Neural cell (in vitro differentiated cells): ENCODE measurements at regions not wholly inside any gene's neighbourhood (a gene's known extent, or its start where the extent isn't known, plus 50 kb on each side); places are given as distances from the start of the nearest gene placed in this dataset.

Experiments
- H2AFZ ChIP-seq: fragments of 200-600, 300-800 bp; sonication (generic), shearing (Covaris generic); 2 replicates; pipeline ENCODE4 v1.6.0; 2014; ENCODE audit warnings: low read depth, mild to moderate bottlenecking, antibody characterized with exemption, low read length, moderate library complexity
- H3F3A ChIP-seq: fragments of 200-600 bp; shearing (Covaris generic); 2 replicates; pipeline ENCODE4 v1.6.1; 2016; ENCODE audit warnings: mild to moderate bottlenecking, moderate library complexity, mixed read lengths, antibody characterized with exemption, low read length; ENCODE audit not compliant: insufficient read depth, poor library complexity, severe bottlenecking
- H3K27ac ChIP-seq: fragments of 200-600, 300-800 bp; sonication (generic), shearing (Covaris generic); 2 replicates; pipeline ENCODE4 v1.5.1; 2014; ENCODE audit warnings: mild to moderate bottlenecking, low read length, moderate library complexity
- H3K27me3 ChIP-seq: fragments of 300-800, 200-600 bp; sonication (generic), shearing (Covaris generic); 2 replicates; pipeline ENCODE4 v1.6.0; 2014; ENCODE audit warnings: mild to moderate bottlenecking, low read depth, low read length, moderate library complexity; ENCODE audit not compliant: insufficient read depth
- H3K36me3 ChIP-seq: fragments of 300-800, 200-600 bp; sonication (generic), shearing (Covaris generic); 2 replicates; pipeline ENCODE4 v1.5.1; 2014; ENCODE audit warnings: mild to moderate bottlenecking, antibody characterized with exemption, low read length, moderate library complexity; ENCODE audit not compliant: insufficient read depth
- H3K4me2 ChIP-seq: fragments of 300-800, 200-600 bp; sonication (generic), shearing (Covaris generic); 2 replicates; pipeline ENCODE4 v1.6.0; 2014; ENCODE audit warnings: mild to moderate bottlenecking, low read length
- H3K4me3 ChIP-seq: fragments of 300-800, 200-600 bp; sonication (generic), shearing (Covaris generic); 2 replicates; pipeline ENCODE4 v1.5.1; 2014; ENCODE audit warnings: mild to moderate bottlenecking, low read length, moderate library complexity
- H3K79me2 ChIP-seq: fragments of 200-600 bp; shearing (Covaris generic); replicated peaks from 2 replicates; pipeline ENCODE4 v1.6.0; 2014; ENCODE audit warnings: mild to moderate bottlenecking, low read length, moderate library complexity; ENCODE audit not compliant: insufficient read depth
- H3K9ac ChIP-seq: fragments of 300-800, 200-600 bp; sonication (generic), shearing (Covaris generic); 2 replicates; pipeline ENCODE4 v1.6.1; 2016; ENCODE audit warnings: mild to moderate bottlenecking, low read length, mixed read lengths
- H3K9me2 ChIP-seq: fragments of 200-600 bp; shearing (Covaris generic); 2 replicates; pipeline ENCODE4 v1.6.1; 2016; ENCODE audit warnings: mild to moderate bottlenecking, low read length, mixed read lengths; ENCODE audit not compliant: insufficient read depth
- H3K9me3 ChIP-seq: fragments of 200-600, 300-800 bp; sonication (generic), shearing (Covaris generic); 2 replicates; pipeline ENCODE4 v1.6.1; 2016; ENCODE audit warnings: mild to moderate bottlenecking, mixed run types, low read length, moderate library complexity, mixed read lengths
- H4K20me1 ChIP-seq: fragments of 200-600 bp; shearing (Covaris generic); 2 replicates; pipeline ENCODE4 v1.6.1; 2016; ENCODE audit warnings: mild to moderate bottlenecking, mixed run types; ENCODE audit not compliant: insufficient read depth
- CTCF ChIP-seq: fragments of 450-650 bp; IDR thresholded peaks from 2 replicates; pipeline ENCODE4 v1.5.1; 2014; ENCODE audit warnings: antibody characterized with exemption, mild to moderate bottlenecking, moderate library complexity; ENCODE audit not compliant: poor library complexity, severe bottlenecking
- EP300 ChIP-seq: fragments of 450-650 bp; conservative IDR thresholded peaks from 2 replicates; pipeline ENCODE4 v1.6.1; 2014; ENCODE audit warnings: antibody characterized with exemption, mild to moderate bottlenecking, moderate library complexity; ENCODE audit not compliant: poor library complexity, severe bottlenecking
- EZH2 ChIP-seq: fragments of 200-600, 300-800 bp; shearing (Covaris generic), sonication (generic); IDR thresholded peaks from 2 replicates; pipeline ENCODE4 v1.6.1; 2014; ENCODE audit warnings: antibody characterized with exemption, low read length, borderline replicate concordance, mild to moderate bottlenecking; ENCODE audit not compliant: insufficient read depth, poor library complexity, severe bottlenecking
- MXI1 ChIP-seq: fragments of 450-650 bp; conservative IDR thresholded peaks from 2 replicates; pipeline ENCODE4 v1.6.1; 2014; ENCODE audit warnings: antibody characterized with exemption, mild to moderate bottlenecking; ENCODE audit not compliant: poor library complexity, severe bottlenecking
- POLR2AphosphoS5 ChIP-seq: IDR thresholded peaks from 2 replicates; pipeline ENCODE4 v1.6.1; 2012
- RAD21 ChIP-seq: fragments of 450-650 bp; conservative IDR thresholded peaks from 2 replicates; pipeline ENCODE4 v1.6.1; 2014; ENCODE audit warnings: antibody characterized with exemption, mild to moderate bottlenecking, moderate library complexity
- REST ChIP-seq: IDR thresholded peaks from 2 replicates; pipeline ENCODE4 v1.6.1; 2012; ENCODE audit warnings: borderline replicate concordance
- SMC3 ChIP-seq: fragments of 450-650 bp; conservative IDR thresholded peaks from 2 replicates; pipeline ENCODE4 v1.6.1; 2014; ENCODE audit warnings: antibody characterized with exemption, mild to moderate bottlenecking, moderate library complexity; ENCODE audit not compliant: poor library complexity
- TAF1 ChIP-seq: IDR thresholded peaks from 2 replicates; pipeline ENCODE4 v1.6.1; 2012; ENCODE audit warnings: low read depth

GRCh38 chr17:71023249-71024030, 854.1 kb downstream of the KCNJ2 start:
- TF ChIP-seq MXI1 (no peak), REST (no peak), TAF1 (no peak), CTCF (peak; percentile 13), RAD21 (peak; percentile 28), POLR2AphosphoS5 (peak; percentile 58), EP300 (peak; percentile 78)
- peak overlapping the region; percentile 29 for H3K4me3 ChIP-seq
- peak overlapping the region; percentile 57 for H3K27ac ChIP-seq
- no peaks in the 10 kb centered on the region for H3K27me3 ChIP-seq
- H3K36me3 ChIP-seq = no peaks in the 10 kb centered on the region
- H4K20me1 ChIP-seq = no peaks in the 10 kb centered on the region
- no peaks in the 10 kb centered on the region for H3K9me3 ChIP-seq
- no peaks in the 10 kb centered on the region for H3F3A ChIP-seq
- H2AFZ ChIP-seq = no peak overlapping the region
- H3K4me2 ChIP-seq = peak overlapping the region; percentile 0
- no peak overlapping the region for H3K9ac ChIP-seq
- no peaks in the 10 kb centered on the region for H3K79me2 ChIP-seq
- H3K9me2 ChIP-seq = no peaks in the 10 kb centered on the region

- H3K9me3 ChIP-seq = no peaks in the 10 kb centered on the region
- H2AFZ ChIP-seq = no peak overlapping the region
- H3K36me3 ChIP-seq = no peaks in the 10 kb centered on the region
- no peaks in the 10 kb centered on the region for H3K27me3 ChIP-seq
- peak overlapping the region; percentile 29 for H3K4me3 ChIP-seq
- no peaks in the 10 kb centered on the region for H3K79me2 ChIP-seq
- H4K20me1 ChIP-seq = no peaks in the 10 kb centered on the region
- H3F3A ChIP-seq = no peaks in the 10 kb centered on the region
- H3K27ac ChIP-seq = peak overlapping the region; percentile 57
- TF ChIP-seq MXI1 = no peak
- TF ChIP-seq SMC3 = no peak
- TF ChIP-seq EP300 = no peak
- TF ChIP-seq EZH2 = no peak
- TF ChIP-seq RAD21 = no peak
- TF ChIP-seq REST = no peak
- TF ChIP-seq TAF1 = no peak
- TF ChIP-seq CTCF = no peak
- no peak for TF ChIP-seq POLR2AphosphoS5
- H3K9me2 ChIP-seq = no peaks in the 10 kb centered on the region
- H3K9ac ChIP-seq = no peak overlapping the region
- peak overlapping the region; percentile 0 for H3K4me2 ChIP-seq
Observed at GRCh38 chr17:71024172-71024571, 854.8 kb downstream of the KCNJ2 start.
